ENCODE measurements at regions not wholly inside any gene's neighbourhood (a gene's known extent, or its start where the extent isn't known, plus 50 kb on each side); places are given as distances from the start of the nearest gene placed in this dataset.

- TF ChIP-seq POLR2AphosphoS5 (IDR thresholded peaks at IDR 0.05) = no peak
- no peak for TF ChIP-seq EP300 (IDR thresholded peaks at IDR 0.05; ENCODE audit: low read depth)
- TF ChIP-seq CTCF (IDR thresholded peaks at IDR 0.05) = no peak
- TF ChIP-seq POLR2A (IDR thresholded peaks at IDR 0.05) = no peak
Measured at GRCh38 chr3:147333098-147333497, 73.2 kb downstream of the ZIC4 start.
